Stimulated activated CD8-positive, alpha-beta memory T cell treated with anti-CD3 and anti-CD28 coated beads, Interleukin-12 subunit alpha, Interleukin-12 subunit beta, amount 100 ng/mL, for 4 hours (primary cell): ENCODE measurements at regions not wholly inside any gene's neighbourhood (a gene's known extent, or its start where the extent isn't known, plus 50 kb on each side); places are given as distances from the start of the nearest gene placed in this dataset.

Experiments
- DNase-seq: peaks from one replicate; pipeline ENCODE4 v3.0.0-alpha.2; 2020; ENCODE audit warnings: low read depth

- DNase-seq: no peak
These were observed 177.7 kb upstream of the MCTP2 start for GRCh38 chr15:94053626-94054025.

GRCh38 chr15:94052711-94053110, 178.7 kb upstream of the MCTP2 start:
- no peak for DNase-seq

GRCh38 chr15:94047566-94047965, 183.8 kb upstream of the MCTP2 start:
- no peak for DNase-seq

- no peak for DNase-seq
These were observed 189.0 kb upstream of the MCTP2 start for GRCh38 chr15:94042180-94042928.

- DNase-seq: no peak
These were observed 189.6 kb upstream of the MCTP2 start for GRCh38 chr15:94041746-94042145.

- no peak for DNase-seq
These were observed 190.7 kb upstream of the MCTP2 start for GRCh38 chr15:94040541-94041248.

- no peak for DNase-seq
These were observed 195.2 kb upstream of the MCTP2 start for GRCh38 chr15:94036156-94036555.

- no peak for DNase-seq
These were observed 197.7 kb upstream of the MCTP2 start for GRCh38 chr15:94033683-94034020.

- no peak for DNase-seq
These were observed 198.2 kb upstream of the MCTP2 start for GRCh38 chr15:94033014-94033682.

GRCh38 chr15:94032571-94032970, 198.8 kb upstream of the MCTP2 start:
- no peak for DNase-seq

- DNase-seq: no peak
These were observed 200.3 kb upstream of the MCTP2 start for GRCh38 chr15:94031072-94031471.

GRCh38 chr15:94029495-94029894, 201.9 kb upstream of the MCTP2 start:
- no peak for DNase-seq

GRCh38 chr15:94028809-94029208, 202.6 kb upstream of the MCTP2 start:
- no peak for DNase-seq

GRCh38 chr15:94028121-94028520, 203.2 kb upstream of the MCTP2 start:
- no peak for DNase-seq

- no peak for DNase-seq
These were observed 203.8 kb upstream of the MCTP2 start for GRCh38 chr15:94027581-94027980.

- DNase-seq: no peak
These were observed 204.7 kb upstream of the MCTP2 start for GRCh38 chr15:94026458-94027304.

GRCh38 chr15:94023531-94023930, 207.8 kb upstream of the MCTP2 start:
- no peak for DNase-seq

- no peak for DNase-seq
These were observed 209.6 kb upstream of the MCTP2 start for GRCh38 chr15:94021621-94022320.

- no peak for DNase-seq
These were observed 212.3 kb upstream of the MCTP2 start for GRCh38 chr15:94019062-94019461.

- no peak for DNase-seq
These were observed 216.0 kb upstream of the MCTP2 start for GRCh38 chr15:94015324-94015723.
